HEK293T (cell line): ENCODE measurements at regions not wholly inside any gene's neighbourhood (a gene's known extent, or its start where the extent isn't known, plus 50 kb on each side); places are given as distances from the start of the nearest gene placed in this dataset.

ENCODE experiments used
- CTCF ChIA-PET: fragments of 350-600 bp; formaldehyde crosslinking; extraction: SDS; loops from one replicate; lab custom pipeline; 2021; ENCODE audit warnings: antibody characterized with exemption, inconsistent platforms; lab: Yijun Ruan, JAX
- POLR2A ChIA-PET: fragments of 350-600 bp; formaldehyde crosslinking; extraction: SDS; loops from one replicate; lab custom pipeline; 2020; ENCODE audit warnings: antibody characterized with exemption, inconsistent platforms; lab: Yijun Ruan, JAX
- DNase-seq: peaks from one replicate; pipeline ENCODE4 v3.0.0; 2012; ENCODE audit warnings: mixed read lengths; ENCODE audit errors: extremely low spot score
- ARNT ChIP-seq: fragments of 450-650 bp; IDR thresholded peaks from 2 replicates; pipeline ENCODE4 v1.6.1; 2017; ENCODE audit warnings: mild to moderate bottlenecking
- BHLHE40 ChIP-seq: fragments of 450-650 bp; IDR thresholded peaks from 2 replicates; pipeline ENCODE4 v1.6.1; 2016; ENCODE audit warnings: mild to moderate bottlenecking, moderate library complexity, borderline replicate concordance
- CTBP1 ChIP-seq: fragments of 450-650 bp; IDR thresholded peaks from 2 replicates; pipeline ENCODE4 v1.6.1; 2016; ENCODE audit warnings: borderline replicate concordance
- ELF4 ChIP-seq: fragments of 450-650 bp; IDR thresholded peaks from 2 replicates; pipeline ENCODE4 v1.6.1; 2017; ENCODE audit warnings: antibody characterized with exemption
- FOXA1 ChIP-seq: fragments of 450-650 bp; IDR thresholded peaks from 2 replicates; pipeline ENCODE4 v1.6.1; 2016; ENCODE audit warnings: mild to moderate bottlenecking
- FOXK2 ChIP-seq: fragments of 450-650 bp; IDR thresholded peaks from 2 replicates; pipeline ENCODE4 v1.6.1; 2016; ENCODE audit warnings: mild to moderate bottlenecking
- FOXM1 ChIP-seq: fragments of 450-650 bp; IDR thresholded peaks from 2 replicates; pipeline ENCODE4 v1.6.1; 2017; ENCODE audit warnings: mild to moderate bottlenecking, borderline replicate concordance
- HDGF ChIP-seq: fragments of 450-650 bp; IDR thresholded peaks from 2 replicates; pipeline ENCODE4 v1.6.1; 2017; ENCODE audit warnings: antibody characterized with exemption, borderline replicate concordance
- L3MBTL2 ChIP-seq: fragments of 450-650 bp; conservative IDR thresholded peaks from 2 replicates; pipeline ENCODE4 v1.6.1; 2016; ENCODE audit warnings: mild to moderate bottlenecking
- LEF1 ChIP-seq: fragments of 450-650 bp; IDR thresholded peaks from 2 replicates; pipeline ENCODE4 v1.6.1; 2017; ENCODE audit warnings: mild to moderate bottlenecking, borderline replicate concordance
- NFRKB ChIP-seq: fragments of 450-650 bp; IDR thresholded peaks from 2 replicates; pipeline ENCODE4 v1.6.1; 2016; ENCODE audit warnings: mild to moderate bottlenecking, moderate library complexity
- SP1 ChIP-seq: fragments of 450-650 bp; IDR thresholded peaks from 2 replicates; pipeline ENCODE4 v1.6.1; 2017
- SUZ12 ChIP-seq: fragments of 450-650 bp; IDR thresholded peaks from 2 replicates; pipeline ENCODE4 v1.6.1; 2016; ENCODE audit warnings: mild to moderate bottlenecking
- TARDBP ChIP-seq: fragments of 450-650 bp; IDR thresholded peaks from 2 replicates; pipeline ENCODE4 v1.6.1; 2016
- ZNF384 ChIP-seq: fragments of 450-650 bp; IDR thresholded peaks from 2 replicates; pipeline ENCODE4 v1.6.1; 2016
- TF ChIP-seq, protein P1 (sequence below): fragments of 450-650 bp; IDR thresholded peaks from 2 replicates; pipeline ENCODE4 v1.6.1; 2016

DNA sequence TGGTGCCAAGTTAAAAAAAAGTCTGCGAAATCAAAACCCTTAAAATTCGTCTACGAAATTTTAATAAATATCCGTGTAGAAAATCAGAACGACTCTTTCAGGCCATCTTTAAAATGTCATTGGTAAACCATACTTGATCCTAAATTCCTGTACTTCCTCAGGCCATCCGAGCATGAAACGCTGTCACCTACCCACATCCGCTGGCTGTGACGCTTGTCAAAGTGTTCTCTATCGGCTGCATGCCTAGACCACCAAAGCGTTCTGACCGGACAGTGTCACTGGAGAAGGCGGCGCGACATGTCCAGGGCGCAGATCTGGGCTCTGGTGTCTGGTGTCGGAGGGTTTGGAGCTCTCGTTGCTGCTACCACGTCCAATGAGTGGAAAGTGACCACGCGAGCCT lies 119.0 kb upstream of the CLDN10 start:
- ChIA-PET CTCF (no interaction called here), POLR2A (no interaction called here)
- DNase-seq, result no peak
- no peak for TF ChIP-seq BHLHE40

DNA sequence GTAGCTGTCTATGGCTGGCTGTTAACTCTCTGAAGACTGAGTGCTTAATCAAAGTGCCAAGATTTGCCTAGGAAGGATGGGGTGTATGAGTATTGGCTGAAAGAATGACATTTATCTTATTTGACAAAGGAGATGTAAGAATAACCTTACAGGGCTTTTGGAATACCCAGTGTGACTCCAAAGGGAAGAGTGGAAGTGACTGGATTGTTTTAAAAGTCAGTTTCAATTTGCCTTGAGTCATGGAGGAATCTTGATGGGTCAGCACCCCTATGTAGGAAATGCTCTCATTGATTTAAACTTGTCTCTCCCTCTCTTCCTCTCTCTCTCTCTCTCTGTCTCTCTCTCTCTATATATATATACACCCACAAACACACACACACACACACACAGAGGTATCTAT lies 118.4 kb upstream of the CLDN10 start:
- no peak for DNase-seq
- CTCF ChIA-PET, result no interaction called here
- TF ChIP-seq LEF1, result no peak
- TF ChIP-seq CTBP1, result no peak
- no peak for TF ChIP-seq L3MBTL2
- TF ChIP-seq, protein P1, sequence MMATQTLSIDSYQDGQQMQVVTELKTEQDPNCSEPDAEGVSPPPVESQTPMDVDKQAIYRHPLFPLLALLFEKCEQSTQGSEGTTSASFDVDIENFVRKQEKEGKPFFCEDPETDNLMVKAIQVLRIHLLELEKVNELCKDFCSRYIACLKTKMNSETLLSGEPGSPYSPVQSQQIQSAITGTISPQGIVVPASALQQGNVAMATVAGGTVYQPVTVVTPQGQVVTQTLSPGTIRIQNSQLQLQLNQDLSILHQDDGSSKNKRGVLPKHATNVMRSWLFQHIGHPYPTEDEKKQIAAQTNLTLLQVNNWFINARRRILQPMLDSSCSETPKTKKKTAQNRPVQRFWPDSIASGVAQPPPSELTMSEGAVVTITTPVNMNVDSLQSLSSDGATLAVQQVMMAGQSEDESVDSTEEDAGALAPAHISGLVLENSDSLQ, result no peak
- TF ChIP-seq FOXK2, result no peak
- no peak for TF ChIP-seq SP1
- TF ChIP-seq BHLHE40, result no peak
- TF ChIP-seq FOXM1, result no peak
- no peak for TF ChIP-seq ELF4
- TF ChIP-seq SUZ12, result no peak
- no peak for TF ChIP-seq ZNF384
- no peak for TF ChIP-seq ARNT
- no peak for TF ChIP-seq NFRKB
- TF ChIP-seq TARDBP, result no peak
- POLR2A ChIA-PET, result no interaction called here

DNA sequence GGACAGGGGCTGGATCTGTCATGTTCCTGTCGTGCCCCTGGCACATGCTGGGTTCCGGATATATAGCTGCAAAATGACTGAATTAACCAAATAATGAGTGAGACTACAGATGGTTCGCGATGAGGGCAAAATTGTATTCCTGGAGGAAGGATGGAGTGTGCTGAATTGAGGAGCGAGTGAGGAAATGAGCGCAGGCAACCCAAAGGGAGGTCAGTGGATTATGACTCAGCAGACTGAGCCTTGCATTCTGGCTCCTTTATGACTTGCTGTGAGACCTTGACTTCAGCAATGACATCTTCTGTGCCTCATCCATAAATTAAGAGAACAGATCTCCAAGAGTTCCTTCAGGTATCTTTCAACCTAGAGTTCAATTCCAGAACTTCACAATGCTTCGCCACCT lies 115.0 kb upstream of the CLDN10 start:
- TF ChIP-seq, protein P1, result no peak
- POLR2A ChIA-PET, result no interaction called here
- no peak for DNase-seq
- CTCF ChIA-PET, result interaction anchor here (1.2 kb wide), 1 partner anchor 33 kb away, joined by 3 read pairs; no protein-coding TSS in a partner anchor

DNA sequence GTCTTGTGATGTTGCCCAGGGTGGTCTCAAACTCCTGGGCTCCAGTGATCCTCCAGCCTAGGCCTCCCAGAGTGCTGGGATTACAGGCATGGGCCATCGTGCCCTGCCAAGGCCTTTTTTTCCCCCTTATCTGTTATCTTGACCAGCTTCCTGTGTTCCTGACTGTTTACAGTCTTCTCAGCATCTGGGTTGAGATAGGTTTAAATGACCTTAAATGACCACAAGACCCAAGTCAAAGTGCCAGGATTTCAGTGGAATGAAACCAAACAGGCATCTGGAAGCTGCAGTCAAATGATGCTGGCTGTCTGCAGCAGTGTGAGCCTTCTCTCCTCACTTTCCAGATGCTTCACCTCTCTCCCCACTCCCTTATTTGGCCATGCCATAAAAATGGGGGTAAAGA lies 114.2 kb upstream of the CLDN10 start:
- CTCF ChIA-PET, result no interaction called here
- POLR2A ChIA-PET, result no interaction called here
- no peak for DNase-seq

DNA sequence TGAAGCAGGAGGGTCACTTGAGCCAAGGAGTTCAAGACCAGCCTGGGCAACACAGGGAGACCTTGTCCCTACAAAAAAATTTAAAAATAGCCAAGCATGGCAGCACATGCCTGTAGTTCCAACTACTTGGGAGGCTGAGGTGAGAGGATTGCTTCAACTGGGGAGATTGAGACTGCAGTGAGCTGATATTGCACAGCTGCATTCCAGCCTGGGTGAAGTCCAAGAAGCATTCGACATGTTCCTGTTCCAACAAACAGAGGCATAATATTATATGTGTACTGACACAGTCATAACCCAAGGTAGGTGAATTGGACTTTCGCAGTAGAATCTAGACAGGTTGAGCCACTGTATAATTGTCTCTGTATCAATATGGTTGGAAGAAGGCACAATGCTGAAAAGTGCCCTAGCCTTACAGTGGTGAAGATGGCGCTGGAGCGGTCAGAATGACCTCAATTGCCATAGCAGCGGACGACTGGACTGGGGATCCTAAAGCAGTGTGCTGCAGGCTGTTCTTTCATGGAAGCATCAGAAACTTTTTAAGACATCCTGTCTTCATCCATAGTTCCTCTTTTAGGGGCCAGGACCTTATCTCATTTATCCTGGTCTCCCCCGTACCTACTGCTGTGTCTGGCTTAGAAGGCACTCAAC lies 112.0 kb upstream of the CLDN10 start:
- DNase-seq, result no peak
- CTCF ChIA-PET, result no interaction called here
- TF ChIP-seq SUZ12, result no peak
- TF ChIP-seq ARNT, result no peak
- no peak for TF ChIP-seq ELF4
- no peak for TF ChIP-seq FOXK2
- no peak for TF ChIP-seq NFRKB
- TF ChIP-seq SP1, result no peak
- TF ChIP-seq, protein P1, result no peak
- TF ChIP-seq FOXA1, result no peak
- TF ChIP-seq ZNF384, result no peak
- no peak for TF ChIP-seq CTBP1
- TF ChIP-seq BHLHE40, result no peak
- no peak for TF ChIP-seq FOXM1
- TF ChIP-seq L3MBTL2, result no peak
- no peak for TF ChIP-seq HDGF
- no peak for TF ChIP-seq TARDBP
- no peak for TF ChIP-seq LEF1
- POLR2A ChIA-PET, result no interaction called here

More for the DNA sequence above, 114.2 kb upstream of the CLDN10 start:
- TF ChIP-seq, protein P1, result no peak
- TF ChIP-seq ARNT (no peak), ZNF384 (no peak), SUZ12 (no peak), BHLHE40 (no peak), LEF1 (no peak), NFRKB (no peak), FOXK2 (no peak), FOXA1 (no peak), HDGF (no peak), L3MBTL2 (no peak), SP1 (no peak)

DNA sequence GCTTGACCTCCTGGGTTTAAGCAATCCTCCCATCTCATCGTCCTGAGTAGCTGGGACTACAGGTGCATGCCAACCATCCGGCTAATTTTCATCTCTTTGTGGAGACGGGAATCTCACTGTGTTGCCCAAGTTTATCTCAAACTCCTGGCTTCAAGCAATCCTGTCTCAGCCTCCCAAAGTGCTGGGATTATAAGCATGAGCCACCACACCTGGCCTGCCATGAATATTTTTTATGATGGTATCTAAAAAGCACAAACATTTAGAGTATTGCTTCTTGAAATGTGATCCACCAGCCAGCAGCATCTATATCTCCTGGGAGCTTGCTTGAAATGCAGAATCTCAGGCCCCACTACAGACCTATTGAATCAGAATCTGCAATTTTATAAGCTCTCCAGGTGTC lies 111.2 kb upstream of the CLDN10 start:
- CTCF ChIA-PET, result no interaction called here
- POLR2A ChIA-PET, result no interaction called here
- no peak for DNase-seq

More for the DNA sequence above, 111.2 kb upstream of the CLDN10 start:
- TF ChIP-seq NFRKB, result no peak
- no peak for TF ChIP-seq LEF1
- no peak for TF ChIP-seq BHLHE40
- no peak for TF ChIP-seq CTBP1
- no peak for TF ChIP-seq L3MBTL2
- no peak for TF ChIP-seq SP1
- TF ChIP-seq TARDBP, result no peak
- TF ChIP-seq, protein P1, result no peak
- no peak for TF ChIP-seq FOXM1
- TF ChIP-seq ARNT, result no peak
- no peak for TF ChIP-seq ELF4
- TF ChIP-seq ZNF384, result no peak
- no peak for TF ChIP-seq FOXA1
- TF ChIP-seq FOXK2, result no peak
- no peak for TF ChIP-seq SUZ12
- TF ChIP-seq HDGF, result no peak
